NAMALWA (cell line): ENCODE measurements at regions not wholly inside any gene's neighbourhood (a gene's known extent, or its start where the extent isn't known, plus 50 kb on each side); places are given as distances from the start of the nearest gene placed in this dataset.
"Not testable (repeated sequence)": the region's sequence is repeated elsewhere in the genome, so short reads cannot be mapped to it uniquely, and the experiment has no call there.

Experiments used
- DNase-seq: peaks from one replicate; pipeline ENCODE4 v3.0.0-alpha.2; 2015; ENCODE audit warnings: low spot score

- DNase-seq, result no peak
Measured at GRCh38 chr1:56265216-56265615, 314.1 kb downstream of the PLPP3 start.

- no peak for DNase-seq
Measured at GRCh38 chr1:56263908-56264307, 315.5 kb downstream of the PLPP3 start.

- DNase-seq, result no peak
Measured at GRCh38 chr1:56258371-56258770, 321.0 kb downstream of the PLPP3 start.

- DNase-seq, result no peak
Measured at GRCh38 chr1:56257726-56258125, 321.6 kb downstream of the PLPP3 start.

- no peak for DNase-seq
Measured at GRCh38 chr1:56256153-56257000, 323.0 kb downstream of the PLPP3 start.

- no peak for DNase-seq
Measured at GRCh38 chr1:56255516-56256152, 323.7 kb downstream of the PLPP3 start.

- DNase-seq, result no peak
Measured at GRCh38 chr1:56254130-56254529, 325.2 kb downstream of the PLPP3 start.

GRCh38 chr1:56250809-56251208 is 328.6 kb downstream of the PLPP3 start:
- no peak for DNase-seq

GRCh38 chr1:56249234-56249633 is 330.1 kb downstream of the PLPP3 start:
- DNase-seq, result no peak

- DNase-seq, result no peak
Measured at GRCh38 chr1:56248138-56248537, 331.2 kb downstream of the PLPP3 start.

- DNase-seq, result not testable (repeated sequence)
Measured at GRCh38 chr1:56246726-56247125, 332.6 kb downstream of the PLPP3 start.

GRCh38 chr1:56240400-56240799 is 339.0 kb downstream of the PLPP3 start:
- DNase-seq, result no peak

GRCh38 chr1:56237491-56238064 is 341.8 kb downstream of the PLPP3 start:
- DNase-seq, result no peak

GRCh38 chr1:56236688-56237087 is 342.7 kb downstream of the PLPP3 start:
- DNase-seq, result no peak

GRCh38 chr1:56235909-56236510 is 343.4 kb downstream of the PLPP3 start:
- no peak for DNase-seq

GRCh38 chr1:56229186-56229585 is 350.2 kb downstream of the PLPP3 start:
- DNase-seq, result no peak

- DNase-seq, result no peak
Measured at GRCh38 chr1:56227886-56228285, 351.5 kb downstream of the PLPP3 start.

- DNase-seq, result no peak
Measured at GRCh38 chr1:56227401-56227800, 352.0 kb downstream of the PLPP3 start.

GRCh38 chr1:56225964-56226815 is 353.2 kb downstream of the PLPP3 start:
- DNase-seq, result no peak

GRCh38 chr1:56223968-56224367 is 355.4 kb downstream of the PLPP3 start:
- no peak for DNase-seq

- no peak for DNase-seq
Measured at GRCh38 chr1:56222914-56223540, 356.3 kb downstream of the PLPP3 start.
